ENCODE measurements at regions not wholly inside any gene's neighbourhood (a gene's known extent, or its start where the extent isn't known, plus 50 kb on each side); places are given as distances from the start of the nearest gene placed in this dataset.

- no peak for DNase-seq (ENCODE audit: low read depth in 2 of 2)
Measured at GRCh38 chr9:107064378-107064777, 201.4 kb downstream of the ZNF462 start.

DNA sequence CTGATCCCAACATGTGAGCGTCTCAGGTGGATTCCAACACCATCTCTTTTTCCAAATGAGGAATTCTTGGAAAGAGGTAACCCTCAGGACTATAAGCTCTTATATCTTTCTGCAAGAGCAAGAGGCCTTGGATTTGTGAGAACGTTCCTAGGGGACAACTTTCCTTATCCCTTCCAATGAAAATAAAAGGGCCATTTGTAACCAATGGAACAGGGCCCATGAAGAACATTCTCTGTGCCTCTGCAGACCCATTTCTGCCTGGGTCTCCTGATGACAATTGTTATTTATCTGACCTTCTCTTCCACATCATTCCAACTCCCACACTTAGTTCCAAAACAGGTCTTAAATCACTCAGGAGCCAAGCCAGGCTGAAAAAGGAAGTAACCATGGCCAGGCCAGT lies 202.6 kb downstream of the ZNF462 start:
- no peak for DNase-seq (ENCODE audit: low read depth in 2 of 2)

DNA sequence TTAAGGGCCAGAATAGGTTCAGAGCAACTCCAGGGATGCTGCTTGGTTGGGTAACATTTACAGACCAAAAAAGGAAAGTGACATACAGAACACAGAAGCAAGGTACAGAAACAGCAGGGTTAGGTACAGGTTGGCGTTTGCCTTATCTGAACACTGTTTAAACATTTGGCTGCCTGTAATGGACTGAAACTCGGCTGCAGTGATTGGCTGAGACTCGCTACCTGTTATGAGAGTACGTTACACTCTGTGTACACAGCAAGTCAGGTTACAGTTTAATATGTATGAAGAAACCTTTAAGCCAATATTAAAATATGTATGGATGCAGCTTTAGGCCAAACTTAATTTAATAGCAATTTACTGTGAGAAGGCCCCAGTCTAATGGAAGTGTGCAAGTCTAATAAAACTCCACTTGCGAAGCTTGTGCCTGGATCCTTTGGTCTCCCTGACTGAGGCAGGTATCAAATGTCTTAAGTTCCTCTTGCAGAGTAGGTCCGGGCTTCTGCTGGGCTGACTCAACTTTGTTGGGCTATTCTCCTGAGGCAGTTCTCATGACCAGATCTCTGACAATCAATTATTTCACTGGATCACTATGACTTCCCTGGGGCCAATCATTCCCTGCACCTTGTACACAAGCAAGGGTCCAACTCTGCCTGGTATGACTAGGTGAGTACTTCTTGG lies 204.9 kb downstream of the ZNF462 start:
- no peak for DNase-seq (ENCODE audit: low read depth in 2 of 2)

DNA sequence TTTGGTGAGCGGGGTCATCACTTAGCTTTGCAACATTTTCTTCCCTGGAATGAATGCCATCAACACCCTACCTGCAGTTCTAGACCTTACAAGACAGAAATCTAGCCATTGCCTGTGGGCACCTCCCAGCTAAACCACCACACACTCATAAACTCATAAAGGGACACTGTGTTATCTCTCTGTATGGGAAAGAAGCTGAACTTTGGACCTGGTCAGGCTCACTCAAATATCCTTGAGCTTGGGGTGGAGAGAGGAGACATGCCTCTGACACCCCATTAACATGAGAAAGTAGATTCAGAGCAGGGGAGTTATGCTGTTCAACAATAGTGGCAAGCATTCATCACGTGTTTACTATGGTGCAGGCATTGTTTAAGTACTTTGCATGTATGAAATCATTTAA lies 205.6 kb downstream of the ZNF462 start:
- DNase-seq (ENCODE audit: low read depth in 2 of 2), result no peak

DNA sequence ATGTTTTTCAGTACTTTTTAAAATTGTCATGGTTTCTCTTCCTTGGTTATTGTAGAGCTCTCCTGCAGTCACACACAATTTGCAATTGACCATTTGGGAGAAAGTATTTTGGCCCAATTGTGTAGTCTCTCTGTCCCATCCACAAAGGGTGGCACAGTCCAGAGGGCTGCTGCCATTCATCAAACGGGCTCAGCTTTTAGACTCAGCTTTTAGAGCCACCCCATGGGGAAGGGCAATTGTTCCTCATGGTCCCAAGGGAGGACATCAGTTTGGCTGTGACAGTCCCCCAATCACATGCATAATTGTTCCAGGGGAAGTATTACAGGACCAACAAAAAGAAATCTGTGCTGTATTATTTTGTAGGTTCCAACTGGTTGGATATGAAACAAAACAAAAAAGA lies 207.6 kb downstream of the ZNF462 start:
- no peak for DNase-seq (ENCODE audit: low read depth in 2 of 2)

GRCh38 chr9:107078061-107078460 lies 205.0 kb upstream of the RAD23B start:
- no peak for DNase-seq (ENCODE audit: low read depth in 2 of 2)

- DNase-seq (ENCODE audit: low read depth in 2 of 2), result no peak
Measured at GRCh38 chr9:107079589-107079988, 203.5 kb upstream of the RAD23B start.

DNA sequence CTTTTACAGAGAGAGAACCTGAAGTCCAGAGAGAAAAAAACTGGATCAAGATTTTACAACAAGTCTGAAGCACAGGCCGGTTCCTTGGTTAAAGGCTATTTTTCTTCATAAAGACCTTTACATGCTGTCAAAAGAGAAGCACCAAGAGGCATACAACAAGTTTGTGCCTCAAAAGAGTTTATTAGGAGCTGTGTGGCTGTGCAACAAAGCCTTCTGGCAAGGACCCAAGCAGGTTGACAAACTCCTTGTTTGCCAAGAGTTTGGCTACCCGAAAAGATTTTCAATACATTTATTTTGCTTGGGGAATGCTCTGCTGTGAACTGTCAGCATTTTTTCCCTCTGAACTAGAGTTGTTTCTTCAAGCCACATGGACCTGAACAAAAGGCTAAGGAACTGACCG lies 202.9 kb upstream of the RAD23B start:
- no peak for DNase-seq (ENCODE audit: low read depth in 2 of 2)

DNA sequence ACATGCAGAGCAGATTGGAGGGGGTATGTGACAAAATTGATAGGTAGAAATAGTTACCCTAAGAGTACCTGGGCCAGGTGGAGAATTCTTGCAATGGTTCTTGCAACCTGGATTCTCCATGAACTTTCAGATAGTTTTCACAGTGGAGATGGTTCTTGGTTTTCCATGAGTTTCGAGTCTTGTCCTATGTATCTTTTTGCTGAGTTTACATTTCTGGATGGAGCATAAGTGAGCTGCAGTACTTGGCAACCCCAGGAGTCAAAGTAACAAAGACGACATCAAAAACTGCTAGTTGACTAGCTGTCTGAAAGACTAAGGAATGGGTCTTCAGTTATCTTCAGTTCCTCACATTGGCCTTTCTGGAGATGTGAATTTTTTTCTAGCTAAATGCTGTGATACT lies 196.6 kb upstream of the RAD23B start:
- no peak for DNase-seq (ENCODE audit: low read depth in 2 of 2)

- DNase-seq (ENCODE audit: low read depth in 2 of 2), result no peak
Measured at GRCh38 chr9:107087222-107087621, 195.9 kb upstream of the RAD23B start.

DNA sequence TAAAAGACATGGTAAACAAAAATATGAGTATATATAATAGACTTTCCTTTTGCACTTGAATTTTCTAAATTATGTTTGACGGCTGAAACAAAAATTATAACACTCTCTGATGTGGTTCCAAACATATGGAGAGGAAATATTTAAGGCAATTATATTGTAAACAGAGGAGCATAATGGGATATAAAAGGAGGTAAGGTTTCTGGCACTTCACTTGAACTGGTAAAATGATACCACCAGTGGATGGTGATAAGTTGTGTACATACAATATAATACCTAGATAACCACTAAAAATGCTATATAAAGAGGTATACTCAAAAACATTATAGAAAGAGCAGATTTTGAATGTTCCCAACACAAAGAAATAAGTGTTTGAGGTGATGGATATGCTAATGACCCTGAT lies 192.9 kb upstream of the RAD23B start:
- no peak for DNase-seq (ENCODE audit: low read depth in 2 of 2)

DNA sequence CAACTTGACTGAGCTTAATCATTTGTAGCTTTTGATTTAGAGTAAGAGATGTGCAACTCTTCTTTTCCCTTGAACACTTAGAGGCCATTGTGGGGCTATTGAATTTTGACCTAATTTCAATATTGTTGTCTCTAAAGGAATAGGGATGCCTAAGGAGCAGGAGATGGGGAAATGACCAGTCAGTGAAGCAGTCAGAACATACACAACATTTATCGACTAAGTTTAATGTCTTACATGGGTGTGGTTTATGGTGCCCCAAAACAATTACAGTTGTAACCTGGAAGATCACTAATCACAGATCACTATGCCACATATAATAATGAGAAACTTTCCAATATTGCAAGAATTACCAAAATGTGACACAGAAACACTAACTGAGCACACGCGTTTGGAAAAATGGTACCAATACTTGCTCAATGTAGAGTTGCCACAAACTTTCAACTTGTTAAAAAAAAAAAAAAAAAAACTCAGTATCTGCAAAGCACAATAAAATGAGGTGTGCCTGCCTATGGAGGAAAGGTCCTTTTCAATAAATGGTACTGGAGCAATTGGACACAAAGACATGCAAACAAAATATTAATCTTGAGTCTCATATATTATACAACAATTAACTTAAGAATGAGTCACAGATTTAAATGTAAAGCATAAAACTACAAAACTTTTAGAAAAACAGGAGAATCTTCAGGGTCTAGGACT lies 189.6 kb upstream of the RAD23B start:
- DNase-seq (ENCODE audit: low read depth in 2 of 2), result no peak

DNA sequence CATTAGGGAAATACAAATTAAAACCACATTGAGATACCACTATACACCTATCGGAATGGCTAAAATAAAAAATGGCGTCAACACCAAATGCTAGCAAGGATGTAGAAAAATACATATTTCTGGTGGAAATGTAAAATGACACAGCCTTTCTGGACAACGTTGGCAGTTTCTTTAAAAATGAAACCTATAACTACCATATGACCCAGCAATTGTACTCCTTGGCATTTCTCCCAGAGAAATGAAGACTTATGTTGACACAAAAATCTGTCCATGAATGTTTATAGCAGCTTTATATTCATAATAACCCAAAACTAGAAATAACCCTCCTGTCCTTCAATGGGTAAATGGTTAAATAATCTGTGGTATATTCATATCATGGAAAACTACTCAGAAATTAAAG lies 188.7 kb upstream of the RAD23B start:
- DNase-seq (ENCODE audit: low read depth in 2 of 2), result no peak

DNA sequence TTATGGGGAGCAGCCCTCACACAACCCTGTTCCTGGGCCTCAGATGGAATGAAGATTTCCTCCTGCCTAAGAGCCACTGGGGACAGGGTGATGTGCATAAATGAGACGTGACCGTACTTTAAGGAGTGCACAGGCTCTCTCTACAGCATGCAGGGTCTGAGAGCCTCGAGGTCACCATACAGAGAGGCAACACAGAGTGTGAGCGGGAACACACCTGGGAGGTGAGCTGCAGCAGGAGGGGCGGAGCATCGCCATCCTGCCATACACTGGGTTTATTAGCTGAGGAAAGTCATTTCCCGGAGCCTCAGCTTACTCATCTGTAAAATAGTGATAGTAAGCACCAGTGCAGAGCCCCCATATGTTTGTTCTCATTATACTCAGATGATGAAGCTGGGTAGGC lies 182.5 kb upstream of the RAD23B start:
- DNase-seq (ENCODE audit: low read depth in 2 of 2), result no peak

DNA sequence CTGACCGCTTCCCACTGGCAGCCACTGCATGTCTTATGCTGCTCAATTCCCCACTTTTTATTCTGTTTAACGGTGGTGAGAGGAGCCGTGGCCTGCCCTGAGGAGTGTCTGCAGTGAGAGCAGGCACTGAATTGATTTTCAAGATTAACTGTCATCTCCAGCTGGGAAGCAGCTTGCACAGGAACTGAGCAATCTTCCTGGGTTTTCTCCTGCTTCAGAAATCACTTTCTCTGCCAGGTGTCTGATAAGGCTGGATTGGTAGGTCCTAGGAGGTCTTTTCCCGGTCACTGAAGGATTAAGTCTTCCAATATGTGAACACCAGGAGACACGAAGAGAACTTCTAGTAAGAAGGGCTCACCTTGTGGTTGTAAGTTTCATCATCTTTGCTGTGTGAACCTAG lies 181.1 kb upstream of the RAD23B start:
- DNase-seq (ENCODE audit: low read depth in 2 of 2), result no peak

DNA sequence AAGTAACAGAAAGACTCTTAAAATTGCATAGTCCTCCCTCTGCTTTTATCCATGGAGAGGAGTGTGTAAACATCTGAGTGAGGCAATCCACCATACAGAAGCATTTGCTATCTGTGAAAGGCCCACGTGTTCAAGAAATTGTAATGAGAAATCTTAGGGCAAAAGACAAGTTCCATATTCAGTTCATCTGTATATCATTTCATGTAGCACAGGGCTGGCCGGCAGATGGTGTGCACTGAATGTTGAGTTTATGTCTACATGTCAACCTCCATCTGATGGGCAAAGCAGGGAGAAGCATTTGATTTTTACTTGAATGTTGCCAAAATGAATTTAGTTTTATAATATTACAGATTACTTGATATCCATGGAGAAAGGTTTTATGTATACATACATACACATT lies 179.5 kb upstream of the RAD23B start:
- no peak for DNase-seq (ENCODE audit: low read depth in 2 of 2)

GRCh38 chr9:107105784-107106183 lies 177.3 kb upstream of the RAD23B start:
- DNase-seq (ENCODE audit: low read depth in 2 of 2), result no peak

GRCh38 chr9:107106416-107106815 lies 176.7 kb upstream of the RAD23B start:
- no peak for DNase-seq (ENCODE audit: low read depth in 2 of 2)

GRCh38 chr9:107108342-107109130 lies 174.5 kb upstream of the RAD23B start:
- no peak for DNase-seq (ENCODE audit: low read depth in 2 of 2)

DNA sequence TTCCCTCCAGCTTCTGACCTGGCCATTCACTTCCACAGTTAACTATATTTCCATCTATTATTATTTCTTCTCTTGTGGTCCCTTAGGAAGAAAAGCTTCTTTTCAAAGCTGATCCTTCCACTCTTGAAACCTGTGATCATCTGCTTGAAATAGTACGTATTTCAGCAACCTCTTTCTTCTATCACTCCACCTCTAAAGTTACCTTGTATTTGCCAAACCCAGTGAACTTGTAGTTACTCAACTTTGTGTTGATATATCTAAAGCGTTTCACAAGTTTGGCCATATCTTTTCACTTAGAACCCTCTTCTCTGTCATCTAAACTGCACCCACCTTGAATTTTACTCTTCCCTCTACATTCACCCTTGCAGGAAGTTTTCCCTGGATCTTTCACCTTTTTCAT lies 173.8 kb upstream of the RAD23B start:
- no peak for DNase-seq (ENCODE audit: low read depth in 2 of 2)

- DNase-seq (ENCODE audit: low read depth in 2 of 2), result no peak
Measured at GRCh38 chr9:107110153-107110552, 172.9 kb upstream of the RAD23B start.

DNA sequence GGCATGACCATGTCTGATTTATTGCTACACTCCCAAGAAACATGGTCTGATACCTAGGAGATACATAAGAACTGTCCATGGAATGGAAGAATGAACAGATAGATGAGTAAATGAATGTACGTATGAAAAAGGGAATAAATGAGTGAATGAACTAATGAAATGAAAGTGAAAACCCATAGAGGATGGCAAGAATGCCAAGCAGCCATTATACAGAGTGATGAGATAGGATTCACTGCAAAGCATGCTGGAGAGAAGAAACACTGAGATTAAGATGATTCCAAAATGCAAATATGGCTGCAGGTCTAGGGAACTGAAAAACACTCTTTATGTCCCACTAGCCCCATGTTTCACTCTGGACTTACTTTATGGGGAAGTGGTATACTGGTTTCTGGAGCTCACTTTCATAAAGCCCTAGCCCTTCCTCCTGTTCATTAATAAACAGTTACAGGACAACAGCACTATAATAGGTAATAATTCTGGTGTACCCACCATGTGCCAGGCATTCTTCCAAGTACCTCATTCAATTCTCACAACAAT lies 170.3 kb upstream of the RAD23B start:
- no peak for DNase-seq (ENCODE audit: low read depth in 2 of 2)
